Pancreas (tissue), 10 donors: ENCODE measurements at regions not wholly inside any gene's neighbourhood (a gene's known extent, or its start where the extent isn't known, plus 50 kb on each side); places are given as distances from the start of the nearest gene placed in this dataset.

Experiments
- ATAC-seq, 4 donors: fragments of 200-7000 bp; cut with Tn5 transposase; one replicate each; pipeline versions ENCODE4 v1.8.0 to v1.9.1; 2020; ENCODE audit warnings: mild to moderate bottlenecking in 4 of 4, moderate library complexity in 4 of 4
- DNase-seq, 6 donors: peaks; one replicate each; pipeline ENCODE4 v3.0.0-alpha.2; 2020
- FAIRE-seq: peaks from 2 replicates; lab custom pipeline; 2012; peaks lifted over from hg19 to GRCh38; lab: Jason Lieb, UNC
- H3K27ac ChIP-seq, 4 donors: fragments of 200-600 bp; sonication (generic); 1 replicate in 3 of 4; 2 replicates in 1 of 4; pipeline versions ENCODE4 v1.5.0 to v1.8.0; 2020
- H3K27me3 ChIP-seq, 4 donors: fragments of 200-600 bp; one replicate each; pipeline ENCODE4 v1.8.0; 2021
- H3K36me3 ChIP-seq, 3 donors: fragments of 200-600 bp; sonication (generic) in 1 of 3; one replicate each; pipeline versions ENCODE4 v1.5.0 to v1.8.0; 2020 to 2021
- H3K4me1 ChIP-seq, 3 donors: fragments of 200-600 bp; one replicate each; pipeline ENCODE4 v1.8.0; 2021
- H3K4me3 ChIP-seq, 4 donors: fragments of 200-600 bp; sonication (generic) in 2 of 4; one replicate each; pipeline versions ENCODE4 v1.5.0 to v1.8.0; 2020 to 2021
- H3K9me3 ChIP-seq, 4 donors: fragments of 200-600 bp; one replicate each; pipeline ENCODE4 v1.8.0; 2021
- CTCF ChIP-seq, 4 donors: fragments of 200-600 bp; sonication (generic) in 3 of 4; IDR thresholded peaks; one replicate each; pipeline versions ENCODE4 v1.5.0 to v1.8.0; 2021; ENCODE audit warnings: antibody characterized with exemption in 4 of 4
- WGBS, 2 donors: extraction: QIAGEN DNeasy Blood & Tissue Kit; methylation state at CpG; one replicate each; pipeline ENCODE4 v1.1.7; 2013; 5-methylcytosine and 5-hydroxymethylcytosine counted together
- intact Hi-C, 3 donors: fragments of 100-400 bp; cut with DNase I; formaldehyde crosslinking; loops; one replicate each; pipeline versions ENCODE4 v1.11.1 to v1.14.2; 2022
- donor health status: healthy with polysubstance abuse.
- donor health status: DM: no; HTN: no; CAD: no; lungs with moderate emphysema.
- donor health status: DM: no; HTN: no; CAD: no.
- donor health status: control.
- donor health status: control.
- donor health status: Bipolar disorder and iron deficiency.
- donor health status: DM: yes; HTN: yes; CAD: no.
- donor health status: DM: no; HTN: no; CAD: no.
- donor health status: DM: no; HTN: no; CAD: no.
- donor health status: DM: yes; HTN: yes; CAD: no.

GRCh38 chr14:49971156-49972130, 78.6 kb downstream of the ARF6 start:
- no peak overlapping the region for H3K4me3 ChIP-seq
- 68 to 75% methylated on average over 9 of the region's 9 CpGs for WGBS, 2 donors
- FAIRE-seq (no peak), ATAC-seq (peak in 3 of 4 donors; percentile 10 to 15 (median 11)), DNase-seq (no peak)
- peaks cover 19 to 54% (median 38%) of the 10 kb centered on the region in 3 donors for H3K4me1 ChIP-seq
- H3K36me3 ChIP-seq: no peaks in the 10 kb centered on the region
- H3K27me3 ChIP-seq: no peaks in the 10 kb centered on the region
- no peak for TF ChIP-seq CTCF (IDR thresholded peaks at IDR 0.05)
- H3K9me3 ChIP-seq: no peaks in the 10 kb centered on the region
- intact Hi-C loops: no loop called here
- peak overlapping the region; percentile 20 to 82 (median 51) for H3K27ac ChIP-seq

- ATAC-seq: peak; percentile 44 to 70 (median 60)
- Histone ChIP-seq H3K4me3 (peak overlapping the region in 1 of 4 donors; percentile 12), H3K4me1 (peaks cover 19 to 49% (median 33%) of the 10 kb centered on the region in 3 donors), H3K9me3 (no peaks in the 10 kb centered on the region), H3K27ac (peak overlapping the region; percentile 20 to 82 (median 51)), H3K36me3 (no peaks in the 10 kb centered on the region), H3K27me3 (no peaks in the 10 kb centered on the region)
- WGBS, 2 donors: 8 to 9% methylated on average over 5 of the region's 5 CpGs
- no peak for TF ChIP-seq CTCF (IDR thresholded peaks at IDR 0.05)
- no peak for FAIRE-seq
- intact Hi-C loops: no loop called here
- DNase-seq: peak in 3 of 6 donors; percentile 33 to 54 (median 47)
These were observed 79.3 kb downstream of the ARF6 start for GRCh38 chr14:49972131-49972671.

GRCh38 chr14:49972823-49973222, 79.9 kb downstream of the ARF6 start:
- Histone ChIP-seq H3K27ac (peak overlapping the region in 3 of 4 donors; percentile 20 to 82 (median 77)), H3K27me3 (no peaks in the 10 kb centered on the region), H3K9me3 (no peaks in the 10 kb centered on the region), H3K4me1 (peaks cover 19 to 49% (median 33%) of the 10 kb centered on the region in 3 donors), H3K4me3 (peak overlapping the region in 1 of 4 donors; percentile 12), H3K36me3 (no peaks in the 10 kb centered on the region)
- FAIRE-seq: no peak
- ATAC-seq: peak; percentile 86 to 89 (median 88)
- no peak for TF ChIP-seq CTCF (IDR thresholded peaks at IDR 0.05)
- intact Hi-C loops: no loop called here
- peak in 3 of 6 donors; percentile 27 to 59 (median 48) for DNase-seq
- WGBS, 2 donors: 6 to 8% methylated on average over 4 of the region's 4 CpGs

GRCh38 chr14:49975276-49975675, 82.4 kb downstream of the ARF6 start:
- no peak overlapping the region for H3K4me3 ChIP-seq
- H3K9me3 ChIP-seq: no peaks in the 10 kb centered on the region
- peak in 1 of 4 donors; percentile 32 for ATAC-seq
- DNase-seq: no peak
- no peaks in the 10 kb centered on the region for H3K27me3 ChIP-seq
- H3K27ac ChIP-seq: peak overlapping the region in 2 of 4 donors; percentile 46 to 48
- 46 to 47% methylated on average over 2 of the region's 2 CpGs for WGBS, 2 donors
- no peak for TF ChIP-seq CTCF (IDR thresholded peaks at IDR 0.05)
- no peak for FAIRE-seq
- H3K4me1 ChIP-seq: peaks cover 19 to 44% (median 33%) of the 10 kb centered on the region in 3 donors
- H3K36me3 ChIP-seq: no peaks in the 10 kb centered on the region
- intact Hi-C loops: no loop called here
